GM12878 (cell line): ENCODE measurements at regions not wholly inside any gene's neighbourhood (a gene's known extent, or its start where the extent isn't known, plus 50 kb on each side); places are given as distances from the start of the nearest gene placed in this dataset.

ENCODE experiments used
- ATAC-seq: fragments of 200-7000 bp; cut with Tn5 transposase; 3 replicates; pipeline ENCODE4 v1.9.1; 2020; ENCODE audit warnings: mild to moderate bottlenecking, moderate library complexity
- BruUV-seq: library from RNA; stranded (reverse); fragments of 400-500 nt; replicated peaks from 2 replicates; lab custom pipeline; 2021; lab: Mats Ljungman, UMichigan
- CTCF ChIA-PET: fragments of 300-600 bp; sonication (Branson Sonifier 250); formaldehyde crosslinking; extraction: SDS; loops from one replicate; lab custom pipeline; 2021; ENCODE audit warnings: inconsistent platforms; lab: Yijun Ruan, JAX
- POLR2A ChIA-PET: fragments of 350-600 bp; formaldehyde crosslinking; extraction: SDS; loops from one replicate; lab custom pipeline; 2021; ENCODE audit warnings: inconsistent platforms; lab: Charles Lee
- RAD21 ChIA-PET: fragments of 300-600 bp; sonication (Branson Sonifier 250); formaldehyde crosslinking; loops from one replicate; lab custom pipeline; 2023; ENCODE audit warnings: antibody characterized with exemption; ENCODE audit not compliant: unreplicated experiment; lab: Charles Lee
- SMC1A ChIA-PET: fragments of 300-600 bp; sonication (Branson Sonifier 250); formaldehyde crosslinking; loops from one replicate; lab custom pipeline; 2023; ENCODE audit not compliant: unreplicated experiment, uncharacterized antibody; lab: Charles Lee
- DNase-seq: peaks from one replicate; pipeline ENCODE4 v3.0.0-alpha.2; 2011; ENCODE audit warnings: low read depth, low spot score
- FAIRE-seq: peaks from 3 replicates; lab custom pipeline; 2011; peaks lifted over from hg19 to GRCh38; lab: Jason Lieb, UNC
- H2AFZ ChIP-seq: 2 replicates; pipeline ENCODE4 v1.6.0; 2011; ENCODE audit warnings: low read depth, low read length, control low read depth; ENCODE audit not compliant: control insufficient read depth
- H3K27ac ChIP-seq: 2 replicates; pipeline ENCODE4 v1.5.1; 2011; ENCODE audit warnings: control low read depth; ENCODE audit not compliant: control insufficient read depth, insufficient read depth
- H3K27me3 ChIP-seq, 2 experiments: replicated peaks in 1 of 2; 2 replicates each; pipeline versions ENCODE4 v1.6.0 to v1.6.1; 2011; ENCODE audit warnings: low read length in 1 of 2; ENCODE audit not compliant: control insufficient read depth in 2 of 2, insufficient read depth in 2 of 2
- H3K36me3 ChIP-seq, 2 experiments: 2 replicates each; pipeline ENCODE4 v1.5.1; 2011; ENCODE audit warnings: low read length in 1 of 2; ENCODE audit not compliant: control insufficient read depth in 2 of 2, insufficient read depth in 2 of 2
- H3K4me1 ChIP-seq: 2 replicates; pipeline ENCODE4 v1.6.1; 2011; ENCODE audit warnings: mild to moderate bottlenecking, low read length, moderate library complexity, mixed read lengths; ENCODE audit not compliant: control insufficient read depth, insufficient read depth
- H3K4me2 ChIP-seq: 2 replicates; pipeline ENCODE4 v1.6.0; 2011; ENCODE audit warnings: control low read depth; ENCODE audit not compliant: control insufficient read depth, insufficient read depth
- H3K4me3 ChIP-seq: fragments of 200-600 bp; sonication (generic); 2 replicates; pipeline ENCODE4 v1.5.1; 2016
- H3K79me2 ChIP-seq: 2 replicates; pipeline ENCODE4 v1.6.0; 2011; ENCODE audit warnings: low read length; ENCODE audit not compliant: control insufficient read depth, insufficient read depth
- H3K9ac ChIP-seq: 2 replicates; pipeline ENCODE4 v1.8.0; 2011; ENCODE audit warnings: low read length, control low read depth, mixed read lengths; ENCODE audit not compliant: control insufficient read depth, insufficient read depth
- H3K9me3 ChIP-seq: replicated peaks from 3 replicates; pipeline ENCODE4 v1.5.1; 2011; ENCODE audit warnings: mild to moderate bottlenecking, low read length; ENCODE audit not compliant: control insufficient read depth, insufficient read depth
- H4K20me1 ChIP-seq: 2 replicates; pipeline ENCODE4 v1.6.0; 2011; ENCODE audit not compliant: control insufficient read depth, insufficient read depth
- CBX3 ChIP-seq: fragments of 200-600 bp; sonication (generic); IDR thresholded peaks from 2 replicates; pipeline ENCODE4 v1.6.1; 2016; ENCODE audit warnings: low read depth, borderline replicate concordance
- NR2F1 ChIP-seq: fragments of 450-650 bp; conservative IDR thresholded peaks from 2 replicates; pipeline ENCODE4 v1.6.1; 2017; ENCODE audit warnings: mild to moderate bottlenecking
- WGBS: methylation state at CpG from one replicate; pipeline ENCODE4 v1.1.6; 2016; ENCODE audit warnings: low lambda C conversion rate; ENCODE audit not compliant: insufficient replicate concordance, insufficient coverage; ENCODE audit errors: missing lambda C conversion rate; 5-methylcytosine and 5-hydroxymethylcytosine counted together
- in situ Hi-C: fragments of 300-500 bp; cut with MboI; formaldehyde crosslinking; loops from 9 replicates; pipeline ENCODE4 v1.14.3; 2018; ENCODE audit warnings: mixed read lengths
- intact Hi-C: fragments of 100-400 bp; cut with micrococcal nuclease; formaldehyde crosslinking; loops from one replicate; pipeline ENCODE4 v1.14.2; 2022; ENCODE audit not compliant: unreplicated experiment
- TF ChIP-seq, protein P1 (sequence below): fragments of 450-650 bp; IDR thresholded peaks from 2 replicates; pipeline ENCODE4 v1.6.1; 2016; ENCODE audit warnings: mild to moderate bottlenecking
- TF ChIP-seq, protein P2 (sequence below): fragments of 450-650 bp; IDR thresholded peaks from 2 replicates; pipeline ENCODE4 v1.6.1; 2017; ENCODE audit warnings: low read depth, mild to moderate bottlenecking, moderate library complexity

DNA sequence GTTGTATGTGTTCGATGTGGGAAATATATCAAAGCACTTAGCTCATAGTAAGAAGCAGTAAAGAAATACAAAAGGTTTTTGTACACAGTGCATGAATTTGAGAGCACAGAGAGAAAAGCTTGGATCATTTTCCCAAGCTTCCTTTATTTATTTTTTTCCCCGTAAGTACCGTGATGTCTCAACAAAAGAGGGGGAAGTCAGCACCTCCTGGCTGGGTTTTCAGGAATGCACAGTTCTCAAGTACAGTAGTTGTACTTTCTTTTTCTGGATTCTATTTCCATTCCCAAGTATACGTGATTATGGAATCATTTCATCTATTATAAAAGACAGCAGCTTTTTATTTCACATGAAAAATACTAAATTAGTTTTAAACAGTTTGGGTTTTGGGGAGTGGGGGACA, 171.5 kb upstream of the EDNRA start:
- no peaks in the 10 kb centered on the region for H3K4me1 ChIP-seq
- POLR2A ChIA-PET = no interaction called here
- TF ChIP-seq, protein P1, sequence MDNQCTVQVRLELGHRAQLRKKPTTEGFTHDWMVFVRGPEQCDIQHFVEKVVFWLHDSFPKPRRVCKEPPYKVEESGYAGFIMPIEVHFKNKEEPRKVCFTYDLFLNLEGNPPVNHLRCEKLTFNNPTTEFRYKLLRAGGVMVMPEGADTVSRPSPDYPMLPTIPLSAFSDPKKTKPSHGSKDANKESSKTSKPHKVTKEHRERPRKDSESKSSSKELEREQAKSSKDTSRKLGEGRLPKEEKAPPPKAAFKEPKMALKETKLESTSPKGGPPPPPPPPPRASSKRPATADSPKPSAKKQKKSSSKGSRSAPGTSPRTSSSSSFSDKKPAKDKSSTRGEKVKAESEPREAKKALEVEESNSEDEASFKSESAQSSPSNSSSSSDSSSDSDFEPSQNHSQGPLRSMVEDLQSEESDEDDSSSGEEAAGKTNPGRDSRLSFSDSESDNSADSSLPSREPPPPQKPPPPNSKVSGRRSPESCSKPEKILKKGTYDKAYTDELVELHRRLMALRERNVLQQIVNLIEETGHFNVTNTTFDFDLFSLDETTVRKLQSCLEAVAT = no peak
- TF ChIP-seq CBX3 = no peak
- H3K9ac ChIP-seq = no peak overlapping the region
- WGBS = 48% methylated on average over 4 of the region's 4 CpGs
- H3K36me3 ChIP-seq = no peaks in the 10 kb centered on the region
- H3K27me3 ChIP-seq = no peaks in the 10 kb centered on the region
- H2AFZ ChIP-seq = no peak overlapping the region
- CTCF ChIA-PET = no interaction called here
- RAD21 ChIA-PET = no interaction called here
- H4K20me1 ChIP-seq = no peaks in the 10 kb centered on the region
- H3K79me2 ChIP-seq = no peaks in the 10 kb centered on the region
- no peak overlapping the region for H3K27ac ChIP-seq
- SMC1A ChIA-PET = no interaction called here
- no TSS peak for BruUV-seq
- ATAC-seq (no peak), DNase-seq (no peak), FAIRE-seq (no peak)
- H3K4me3 ChIP-seq = no peak overlapping the region
- intact Hi-C loops = no loop called here
- H3K4me2 ChIP-seq = no peak overlapping the region
- in situ Hi-C loops = no loop called here
- H3K9me3 ChIP-seq = no peaks in the 10 kb centered on the region

DNA sequence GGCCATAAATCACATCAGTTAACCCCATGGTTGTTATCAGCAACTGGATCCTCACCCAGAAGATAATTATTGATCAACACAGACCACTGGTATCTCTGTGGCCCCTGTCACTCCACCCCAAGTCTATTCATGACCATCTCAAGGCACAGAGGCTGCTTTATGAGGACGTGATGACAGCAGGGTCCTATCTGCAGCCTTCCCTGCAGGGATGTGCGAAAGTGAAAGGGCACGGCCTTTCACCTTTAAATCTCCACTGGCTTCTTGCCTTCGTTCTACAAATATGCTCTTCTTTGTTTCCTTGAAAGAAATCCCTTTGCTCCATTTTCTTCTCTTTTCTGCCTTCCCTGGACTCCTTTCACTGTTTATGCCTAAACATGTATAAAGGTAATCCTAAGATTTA, 170.6 kb upstream of the EDNRA start:
- Histone ChIP-seq H3K36me3 (no peaks in the 10 kb centered on the region), H3K27ac (no peak overlapping the region), H3K9me3 (no peaks in the 10 kb centered on the region), H3K9ac (no peak overlapping the region), H4K20me1 (no peaks in the 10 kb centered on the region), H3K4me2 (no peak overlapping the region), H3K4me1 (no peaks in the 10 kb centered on the region), H3K79me2 (no peaks in the 10 kb centered on the region), H2AFZ (no peak overlapping the region), H3K4me3 (no peak overlapping the region), H3K27me3 (no peaks in the 10 kb centered on the region)
- WGBS = 9% methylated on average over 4 of the region's 4 CpGs
- no peak for DNase-seq
- no peak for ATAC-seq
- ChIA-PET RAD21 (no interaction called here), CTCF (no interaction called here), POLR2A (no interaction called here), SMC1A (no interaction called here)
- TF ChIP-seq NR2F1 = 0 out of 2 replicates have a peak, but pooled peaks have one; percentile 44
- TF ChIP-seq, protein P2, sequence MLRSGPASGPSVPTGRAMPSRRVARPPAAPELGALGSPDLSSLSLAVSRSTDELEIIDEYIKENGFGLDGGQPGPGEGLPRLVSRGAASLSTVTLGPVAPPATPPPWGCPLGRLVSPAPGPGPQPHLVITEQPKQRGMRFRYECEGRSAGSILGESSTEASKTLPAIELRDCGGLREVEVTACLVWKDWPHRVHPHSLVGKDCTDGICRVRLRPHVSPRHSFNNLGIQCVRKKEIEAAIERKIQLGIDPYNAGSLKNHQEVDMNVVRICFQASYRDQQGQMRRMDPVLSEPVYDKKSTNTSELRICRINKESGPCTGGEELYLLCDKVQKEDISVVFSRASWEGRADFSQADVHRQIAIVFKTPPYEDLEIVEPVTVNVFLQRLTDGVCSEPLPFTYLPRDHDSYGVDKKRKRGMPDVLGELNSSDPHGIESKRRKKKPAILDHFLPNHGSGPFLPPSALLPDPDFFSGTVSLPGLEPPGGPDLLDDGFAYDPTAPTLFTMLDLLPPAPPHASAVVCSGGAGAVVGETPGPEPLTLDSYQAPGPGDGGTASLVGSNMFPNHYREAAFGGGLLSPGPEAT = no peak
- intact Hi-C loops (no loop called here), in situ Hi-C loops (no loop called here)
- no peak for FAIRE-seq
- no TSS peak for BruUV-seq
